Upper lobe of left lung (tissue), 6 donors: ENCODE measurements at regions not wholly inside any gene's neighbourhood (a gene's known extent, or its start where the extent isn't known, plus 50 kb on each side); places are given as distances from the start of the nearest gene placed in this dataset.

ENCODE experiments used
- ATAC-seq, 2 donors: fragments of 200-7000 bp; cut with Tn5 transposase; one replicate each; pipeline ENCODE4 v1.9.1; 2022; ENCODE audit warnings: mild to moderate bottlenecking in 2 of 2, moderate library complexity in 2 of 2; ENCODE audit not compliant: low FRiP score in 2 of 2
- DNase-seq, 2 donors: peaks; one replicate each; pipeline ENCODE4 v3.0.0-alpha.2; 2019 to 2020
- H3K27ac ChIP-seq, 4 donors: fragments of 200-600 bp; sonication (generic); one replicate each; pipeline ENCODE4 v1.5.1; 2016 to 2019
- H3K27me3 ChIP-seq, 4 donors: fragments of 200-600 bp; sonication (generic); one replicate each; pipeline ENCODE4 v1.5.1; 2017 to 2019
- H3K36me3 ChIP-seq, 4 donors: fragments of 200-600 bp; sonication (generic); one replicate each; pipeline ENCODE4 v1.5.1; 2016 to 2019
- H3K4me1 ChIP-seq, 4 donors: fragments of 200-600 bp; sonication (generic); one replicate each; pipeline ENCODE4 v1.5.1; 2018 to 2019
- H3K4me3 ChIP-seq, 4 donors: fragments of 200-600 bp; sonication (generic); one replicate each; pipeline ENCODE4 v1.5.1; 2017 to 2019; ENCODE audit warnings: mild to moderate bottlenecking in 2 of 4, moderate library complexity in 1 of 4
- H3K9me3 ChIP-seq, 4 donors: fragments of 200-600 bp; sonication (generic); one replicate each; pipeline ENCODE4 v1.5.1; 2018 to 2019
- CTCF ChIP-seq, 6 experiments: fragments of 450-650 bp in 4 of 6; fragments of 200-600 bp in 2 of 6; sonication (generic) in 2 of 6; IDR thresholded peaks; one replicate each; pipeline ENCODE4 v1.5.1; 2016 to 2019; ENCODE audit warnings: antibody characterized with exemption in 6 of 6
- EP300 ChIP-seq, 4 donors: sonication (generic); formaldehyde crosslinking; IDR thresholded peaks; one replicate each; pipeline ENCODE4 v1.5.1; 2017; ENCODE audit warnings: antibody characterized with exemption in 4 of 4, control low read depth in 2 of 4
- POLR2A ChIP-seq, 4 donors: fragments of 450-650 bp; IDR thresholded peaks; one replicate each; pipeline ENCODE4 v1.5.1; 2016 to 2017; ENCODE audit warnings: antibody characterized with exemption in 4 of 4, mild to moderate bottlenecking in 2 of 4
- POLR2AphosphoS5 ChIP-seq, 2 donors: sonication (generic); formaldehyde crosslinking; IDR thresholded peaks; one replicate each; pipeline ENCODE4 v1.5.1; 2017; ENCODE audit warnings: antibody characterized with exemption in 2 of 2
- WGBS, 2 donors: methylation state at CpG; one replicate each; pipeline ENCODE4 v1.1.5; 2017 to 2018; 5-methylcytosine and 5-hydroxymethylcytosine counted together
- donor health status: DM: no; HTN: no; CAD: no; lungs with moderate emphysema.
- donor health status: DM: no; HTN: yes; CAD: no; lungs with severe emphysema.

GRCh38 chr15:94110476-94111130, 120.8 kb upstream of the MCTP2 start:
- ATAC-seq (peak; percentile 21 to 67), DNase-seq (no peak)
- WGBS, 2 donors, result 47 to 53% methylated on average over 2 of the region's 2 CpGs

GRCh38 chr15:94107652-94108051, 123.7 kb upstream of the MCTP2 start:
- Histone ChIP-seq H3K9me3 (no peaks in the 10 kb centered on the region), H3K36me3 (no peaks in the 10 kb centered on the region), H3K4me1 (peaks cover 0 to 10% (median 5%) of the 10 kb centered on the region in 4 donors), H3K4me3 (no peak overlapping the region), H3K27ac (no peak overlapping the region), H3K27me3 (no peaks in the 10 kb centered on the region)
- ATAC-seq (no peak), DNase-seq (peak in 1 of 2 donors; percentile 31)
- 63% methylated on average over 2 of the region's 2 CpGs; no CpG with 5 or more reads in 1 of the 2 donors for WGBS, 2 donors
- TF ChIP-seq POLR2A (IDR thresholded peaks at IDR 0.05) (no peak), POLR2AphosphoS5 (IDR thresholded peaks at IDR 0.05) (no peak), EP300 (IDR thresholded peaks at IDR 0.05) (no peak), CTCF (IDR thresholded peaks at IDR 0.05) (no peak)

More at GRCh38 chr15:94110476-94111130, 120.8 kb upstream of the MCTP2 start:
- peaks cover 0 to 10% (median 5%) of the 10 kb centered on the region in 4 donors for H3K4me1 ChIP-seq
- no peaks in the 10 kb centered on the region for H3K36me3 ChIP-seq
- H3K27ac ChIP-seq, result no peak overlapping the region
- TF ChIP-seq CTCF (IDR thresholded peaks at IDR 0.05) (no peak), EP300 (IDR thresholded peaks at IDR 0.05) (peak in 1 of 4 donors; percentile 8), POLR2AphosphoS5 (IDR thresholded peaks at IDR 0.05) (no peak), POLR2A (IDR thresholded peaks at IDR 0.05) (no peak)
- no peaks in the 10 kb centered on the region for H3K27me3 ChIP-seq
- no peaks in the 10 kb centered on the region for H3K9me3 ChIP-seq
- no peak overlapping the region for H3K4me3 ChIP-seq

GRCh38 chr15:94105760-94106159, 125.6 kb upstream of the MCTP2 start:
- DNase-seq, result peak in 1 of 2 donors; percentile 31
- ATAC-seq, result peak; percentile 40 to 47
- TF ChIP-seq CTCF (IDR thresholded peaks at IDR 0.05), result no peak
- TF ChIP-seq EP300 (IDR thresholded peaks at IDR 0.05), result no peak
- no peak for TF ChIP-seq POLR2AphosphoS5 (IDR thresholded peaks at IDR 0.05)
- TF ChIP-seq POLR2A (IDR thresholded peaks at IDR 0.05), result no peak
- H3K9me3 ChIP-seq, result no peaks in the 10 kb centered on the region
- no peaks in the 10 kb centered on the region for H3K36me3 ChIP-seq
- 37 to 40% methylated on average over 4 of the region's 4 CpGs for WGBS, 2 donors
- no peak overlapping the region for H3K4me3 ChIP-seq
- H3K27ac ChIP-seq, result peak overlapping the region in 1 of 4 donors; percentile 39
- peaks cover 0 to 4% (median 2%) of the 10 kb centered on the region in 4 donors for H3K4me1 ChIP-seq
- H3K27me3 ChIP-seq, result no peaks in the 10 kb centered on the region

- ATAC-seq (no peak), DNase-seq (no peak)
- 36 to 45% methylated on average over 5 of the region's 5 CpGs for WGBS, 2 donors
- Histone ChIP-seq H3K9me3 (no peaks in the 10 kb centered on the region), H3K4me1 (peaks cover 0 to under 1% (median 0%) of the 10 kb centered on the region in 4 donors), H3K4me3 (no peak overlapping the region), H3K27me3 (no peaks in the 10 kb centered on the region), H3K27ac (no peak overlapping the region), H3K36me3 (no peaks in the 10 kb centered on the region)
- TF ChIP-seq CTCF (IDR thresholded peaks at IDR 0.05), result no peak
- no peak for TF ChIP-seq POLR2AphosphoS5 (IDR thresholded peaks at IDR 0.05)
- TF ChIP-seq POLR2A (IDR thresholded peaks at IDR 0.05), result no peak
- TF ChIP-seq EP300 (IDR thresholded peaks at IDR 0.05), result no peak
Measured at GRCh38 chr15:94100863-94101262, 130.5 kb upstream of the MCTP2 start.

GRCh38 chr15:94099574-94099960, 131.8 kb upstream of the MCTP2 start:
- ATAC-seq, result no peak
- Histone ChIP-seq H3K27ac (no peak overlapping the region), H3K27me3 (no peaks in the 10 kb centered on the region), H3K4me3 (no peak overlapping the region), H3K4me1 (no peaks in the 10 kb centered on the region), H3K36me3 (no peaks in the 10 kb centered on the region), H3K9me3 (no peaks in the 10 kb centered on the region)
- TF ChIP-seq POLR2A (IDR thresholded peaks at IDR 0.05), result no peak
- TF ChIP-seq CTCF (IDR thresholded peaks at IDR 0.05), result no peak
- TF ChIP-seq POLR2AphosphoS5 (IDR thresholded peaks at IDR 0.05), result no peak
- TF ChIP-seq EP300 (IDR thresholded peaks at IDR 0.05), result no peak
- no peak for DNase-seq
- 46 to 66% methylated on average over 3 of the region's 3 CpGs for WGBS, 2 donors
